Activated CD8-positive, alpha-beta memory T cell treated with anti-CD3 and anti-CD28 coated beads, Interleukin-2, amount 50 U/mL, for 4 hours (primary cell): ENCODE measurements at regions not wholly inside any gene's neighbourhood (a gene's known extent, or its start where the extent isn't known, plus 50 kb on each side); places are given as distances from the start of the nearest gene placed in this dataset.

ENCODE experiments used
- DNase-seq: peaks from one replicate; pipeline ENCODE4 v3.0.0-alpha.2; 2020

GRCh38 chr7:67566101-67566500 is 569.5 kb downstream of the TYW1 start:
- no peak for DNase-seq

- no peak for DNase-seq
Observed at GRCh38 chr7:67571026-67571545, 574.5 kb downstream of the TYW1 start.

DNA sequence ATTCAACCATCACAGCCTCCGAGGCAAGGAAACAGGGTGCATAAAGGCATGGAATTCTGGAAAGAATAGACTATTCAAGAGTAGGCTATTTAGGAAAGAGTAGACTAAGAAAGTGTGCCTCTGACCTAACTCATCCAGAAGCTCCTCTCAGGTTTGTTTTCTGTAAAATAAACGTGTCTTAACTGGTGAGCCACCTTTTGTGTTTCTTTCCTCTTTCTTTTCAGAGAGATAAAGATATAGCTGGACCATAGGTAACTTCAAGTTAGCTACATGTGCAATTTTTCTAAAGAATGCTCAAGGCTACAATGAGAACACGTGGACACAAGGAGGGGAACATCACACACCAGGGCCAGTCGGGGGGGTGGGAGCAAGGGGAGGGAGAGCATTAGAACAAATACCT is 577.0 kb downstream of the TYW1 start:
- DNase-seq = no peak

DNA sequence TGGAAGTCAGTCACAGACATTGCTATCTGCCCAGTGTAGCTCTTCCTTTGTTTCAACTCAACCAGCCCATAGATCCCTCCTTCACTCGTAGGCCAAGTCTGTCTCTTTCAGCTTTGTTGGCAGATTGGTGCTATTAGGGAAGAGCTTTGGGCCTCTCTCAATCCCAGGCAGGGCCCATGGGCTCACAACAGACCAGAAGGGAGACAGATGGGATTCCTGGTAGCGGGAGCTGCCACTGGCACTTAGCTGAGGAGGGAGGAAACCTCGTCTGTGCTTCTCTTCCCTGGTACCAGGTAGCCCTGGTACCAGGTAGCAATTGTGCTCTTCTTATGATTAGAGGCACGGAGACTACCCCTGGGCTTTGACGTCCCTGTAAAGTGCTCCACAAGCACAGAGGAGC is 592.0 kb downstream of the TYW1 start:
- DNase-seq = no peak

DNA sequence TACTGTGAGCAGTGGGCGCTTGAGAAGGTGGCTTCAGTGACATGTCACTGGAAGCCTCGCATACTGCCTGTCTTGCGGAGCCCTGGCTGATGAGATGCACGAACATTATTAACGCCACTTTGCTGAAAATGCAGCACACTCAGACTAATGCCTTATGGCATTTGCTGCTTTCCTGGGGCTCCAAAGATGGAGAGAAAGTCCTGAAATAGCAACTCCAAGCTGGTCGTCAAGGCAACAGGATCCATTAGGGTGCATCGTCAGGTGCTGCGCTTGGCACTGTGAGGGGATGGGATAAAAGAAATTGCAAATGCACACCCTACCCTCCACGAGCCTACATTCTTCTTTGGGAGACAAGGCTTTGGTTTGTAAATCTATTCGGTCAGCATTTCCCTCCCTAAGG is 592.5 kb downstream of the TYW1 start:
- no peak for DNase-seq

DNA sequence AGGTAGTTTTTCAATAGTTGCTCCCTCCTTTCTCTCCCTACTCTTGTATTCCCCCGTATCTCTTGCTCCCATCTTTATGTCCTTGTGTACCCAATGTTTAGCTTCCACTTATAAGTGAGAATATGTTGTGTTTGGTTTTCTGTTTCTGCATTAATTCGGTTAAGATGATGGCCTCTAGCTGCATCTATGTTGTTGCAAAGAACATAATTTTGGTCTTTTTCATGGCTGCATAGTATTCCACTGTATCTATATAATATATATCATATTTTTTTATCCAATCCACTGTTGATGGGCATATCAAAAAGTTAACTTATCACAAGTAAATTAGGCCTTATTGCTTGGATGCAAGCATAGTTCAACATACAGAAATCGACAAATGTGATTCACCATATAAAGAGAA is 594.0 kb downstream of the TYW1 start:
- DNase-seq = no peak

- no peak for DNase-seq
Observed at GRCh38 chr7:67593794-67594193, 597.2 kb downstream of the TYW1 start.

DNA sequence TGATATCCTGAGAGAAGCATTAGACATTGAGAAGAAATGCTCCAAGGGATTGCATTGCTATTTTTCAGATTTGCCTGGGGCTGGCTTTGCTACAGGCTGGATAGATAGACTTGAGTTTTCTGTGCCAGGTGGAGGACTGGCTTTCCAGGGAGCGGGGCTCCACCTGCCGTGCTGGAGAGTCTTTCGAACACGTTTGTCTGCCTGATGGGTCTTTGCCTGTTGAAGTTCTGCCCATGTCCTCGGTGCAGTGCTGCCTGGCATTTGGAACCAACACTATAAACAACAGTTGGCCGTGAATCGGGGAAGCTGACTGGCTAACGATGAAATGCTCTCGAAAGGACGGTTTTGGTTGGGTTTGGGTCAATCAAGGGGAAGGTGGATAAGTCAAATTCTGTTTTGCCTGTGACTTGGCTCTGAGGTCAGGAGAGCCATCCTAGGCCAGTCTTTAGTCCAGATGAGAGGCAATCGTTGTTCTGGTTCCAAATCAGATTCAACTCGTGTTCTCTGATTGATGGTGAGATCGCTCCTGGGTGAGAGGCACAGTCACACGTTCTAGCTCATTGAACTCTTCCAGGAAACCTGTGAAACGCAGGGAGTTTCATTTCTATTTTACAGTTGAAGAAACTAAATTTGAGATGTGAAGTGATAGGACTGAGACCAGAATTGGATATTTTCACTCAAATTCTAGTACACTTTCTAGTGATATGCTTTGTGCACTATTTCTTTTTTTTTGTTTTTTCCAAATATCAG is 599.0 kb downstream of the TYW1 start:
- no peak for DNase-seq

DNA sequence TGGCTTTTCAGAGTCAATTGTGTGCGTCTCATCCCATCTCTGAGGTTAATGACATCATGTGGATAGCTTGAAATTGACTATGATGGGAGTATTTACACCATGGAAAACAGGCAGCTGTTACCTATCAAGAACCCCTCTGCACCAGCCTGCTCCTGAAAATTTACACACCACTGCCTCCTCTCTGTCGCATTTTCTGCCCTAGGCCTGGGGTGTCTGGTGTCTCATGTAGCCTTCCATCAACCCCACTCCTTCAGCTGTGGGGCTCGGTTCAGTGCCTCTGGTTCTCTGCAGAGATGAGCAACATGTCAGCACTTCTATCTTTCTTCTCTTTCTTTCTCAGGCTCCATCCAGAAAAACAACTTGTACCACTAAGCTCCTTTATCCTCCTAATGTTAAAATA is 600.5 kb downstream of the TYW1 start:
- no peak for DNase-seq

GRCh38 chr7:67598469-67598868 is 601.8 kb downstream of the TYW1 start:
- no peak for DNase-seq

GRCh38 chr7:67599331-67600062 is 602.9 kb downstream of the TYW1 start:
- DNase-seq = no peak

GRCh38 chr7:67602246-67602887 is 605.7 kb downstream of the TYW1 start:
- DNase-seq = no peak

- DNase-seq = no peak
Observed at GRCh38 chr7:67604461-67605386, 608.1 kb downstream of the TYW1 start.

GRCh38 chr7:67608806-67609205 is 612.2 kb downstream of the TYW1 start:
- no peak for DNase-seq

DNA sequence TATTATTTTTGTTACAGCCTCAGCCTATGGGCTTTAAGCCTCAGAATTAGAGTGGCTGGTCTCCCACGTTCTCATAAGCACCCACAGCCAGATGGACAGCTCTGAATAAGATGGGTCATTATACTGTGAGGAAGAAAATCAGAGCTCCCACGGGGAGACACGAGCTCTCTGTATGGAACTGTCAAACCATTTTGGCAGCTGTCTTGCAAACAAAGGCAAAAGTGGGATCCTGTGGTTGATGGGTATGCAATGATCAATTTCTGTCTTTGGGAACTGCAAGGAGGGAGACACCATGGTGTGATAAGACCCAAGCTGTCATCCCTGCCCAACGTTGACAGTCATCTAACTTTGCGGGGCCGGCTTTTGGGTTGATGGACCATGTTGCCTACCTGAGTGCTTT is 614.3 kb downstream of the TYW1 start:
- no peak for DNase-seq

- no peak for DNase-seq
Observed at GRCh38 chr7:67614843-67615242, 618.2 kb downstream of the TYW1 start.

DNA sequence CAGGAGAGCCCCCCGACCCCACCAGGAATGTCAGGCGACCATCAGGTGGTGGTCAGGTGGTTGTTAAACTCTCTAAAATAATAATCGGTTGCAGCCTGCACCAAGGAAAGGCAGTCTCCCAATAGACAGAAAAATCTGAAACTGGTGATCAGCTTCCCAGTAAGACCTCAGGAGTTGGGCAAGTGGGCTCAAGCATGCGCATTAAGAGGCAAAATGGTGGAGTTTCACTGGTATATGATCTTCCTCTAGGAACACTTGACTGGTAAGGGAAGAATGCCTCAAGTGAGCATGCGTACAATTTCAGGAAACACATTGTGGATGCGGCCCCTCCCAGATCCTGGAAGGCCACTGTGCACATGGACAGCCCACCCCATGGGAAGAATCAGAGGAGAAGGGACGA is 619.9 kb downstream of the TYW1 start:
- DNase-seq = no peak

DNA sequence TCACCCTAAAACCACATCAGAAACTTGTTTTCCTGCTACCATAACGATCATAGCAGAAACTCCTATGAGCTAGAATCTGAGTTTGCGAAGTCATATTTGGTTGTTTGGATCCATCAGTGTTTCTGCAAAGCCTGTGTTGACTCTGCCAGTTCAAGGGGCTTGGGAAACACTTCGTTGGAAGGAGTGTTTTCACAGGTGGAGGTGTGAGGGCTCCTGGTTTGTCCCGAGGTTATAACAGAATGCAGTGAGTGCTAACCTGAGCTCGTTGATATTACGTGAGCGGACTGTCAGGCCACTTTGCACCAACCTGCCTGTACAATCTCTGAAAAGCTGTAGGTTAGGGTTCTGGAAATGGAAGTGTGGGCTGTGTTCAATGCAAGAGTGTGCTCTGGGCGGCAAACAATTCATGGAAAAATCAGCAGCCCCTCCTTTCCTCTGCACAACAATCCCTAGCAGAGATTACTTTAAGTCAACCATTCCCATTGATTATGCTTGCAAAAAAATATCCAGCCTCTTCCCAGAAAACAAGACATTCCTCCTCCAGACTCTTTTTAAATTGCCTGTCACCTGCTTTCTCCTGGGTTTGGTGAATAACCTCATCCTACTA is 622.0 kb downstream of the TYW1 start:
- no peak for DNase-seq

GRCh38 chr7:67619175-67619574 is 622.5 kb downstream of the TYW1 start:
- DNase-seq = no peak

- DNase-seq = no peak
Observed at GRCh38 chr7:67620216-67620933, 623.7 kb downstream of the TYW1 start.

DNA sequence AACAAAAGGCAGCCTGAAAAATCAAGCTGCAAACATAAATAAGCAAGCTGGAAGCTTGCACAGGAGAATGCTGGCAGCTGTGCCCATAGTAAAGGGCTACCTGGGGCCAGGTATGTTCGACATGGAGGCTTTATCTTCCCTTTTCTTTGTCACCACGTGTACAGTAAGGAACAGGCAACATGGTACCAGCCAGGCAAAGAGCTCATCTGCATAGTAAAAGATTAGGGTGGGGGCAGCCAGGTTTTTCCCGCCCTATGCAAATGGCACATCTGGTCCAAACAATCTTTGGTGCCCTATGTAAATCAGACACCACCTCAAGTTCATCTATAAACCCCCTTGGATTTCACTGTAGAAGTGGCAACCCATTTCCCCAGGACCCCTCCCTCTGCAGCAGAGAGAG is 625.1 kb downstream of the TYW1 start:
- no peak for DNase-seq
